ENCODE measurements at regions not wholly inside any gene's neighbourhood (a gene's known extent, or its start where the extent isn't known, plus 50 kb on each side); places are given as distances from the start of the nearest gene placed in this dataset.

DNA sequence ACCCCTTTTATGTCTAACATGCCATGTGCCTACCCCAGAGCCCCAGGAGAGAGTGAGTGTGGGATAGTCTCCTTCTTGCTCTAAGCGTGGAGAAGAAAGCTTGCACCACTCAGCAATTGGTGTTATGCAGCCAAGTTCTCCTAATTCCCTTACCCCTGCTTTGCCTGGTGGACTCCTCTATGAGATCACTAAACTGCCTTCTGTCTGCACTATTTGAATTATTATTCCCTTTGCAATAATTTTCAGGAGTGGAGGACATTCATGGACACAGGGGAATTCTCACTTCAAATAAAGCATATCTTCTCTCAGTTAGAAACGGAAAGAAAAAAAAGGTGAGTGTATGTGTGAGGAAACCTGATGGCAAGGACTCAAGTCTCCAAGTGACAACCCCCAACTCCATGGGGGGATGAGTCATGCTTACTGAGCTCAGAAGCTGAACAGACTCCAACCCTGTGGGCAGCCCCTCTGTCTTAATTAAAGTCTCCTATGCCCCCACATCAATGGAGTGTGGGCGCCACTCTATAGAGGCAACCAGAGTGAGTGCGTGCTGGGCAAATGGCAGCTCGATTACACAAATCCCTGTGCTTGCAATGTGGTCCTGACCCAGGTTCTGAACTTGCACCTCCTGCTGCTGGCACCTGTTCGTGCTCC is 381.9 kb downstream of the RAB28 start:
- Mint-ChIP-seq H3K4me3 (no peak overlapping the region), H3K36me3 (ENCODE audit: low read depth) (no peaks in the 10 kb centered on the region), H3K4me1 (ENCODE audit: low read depth) (no peaks in the 10 kb centered on the region), H3K27ac (no peak overlapping the region), H3K9me3 (peaks cover 11% of the 10 kb centered on the region), H3K27me3 (no peaks in the 10 kb centered on the region)

- H3K9me3 Mint-ChIP-seq, result peaks cover 10% of the 10 kb centered on the region
- no peak overlapping the region for H3K27ac Mint-ChIP-seq
- no peaks in the 10 kb centered on the region for H3K27me3 Mint-ChIP-seq
- no peaks in the 10 kb centered on the region for H3K4me1 Mint-ChIP-seq (ENCODE audit: low read depth)
- H3K36me3 Mint-ChIP-seq (ENCODE audit: low read depth), result no peaks in the 10 kb centered on the region
- H3K4me3 Mint-ChIP-seq, result no peak overlapping the region
Observed at GRCh38 chr4:13097971-13098370, 386.2 kb downstream of the RAB28 start.

- H3K4me1 Mint-ChIP-seq (ENCODE audit: low read depth), result no peaks in the 10 kb centered on the region
- H3K27ac Mint-ChIP-seq, result no peak overlapping the region
- peaks cover 10% of the 10 kb centered on the region for H3K9me3 Mint-ChIP-seq
- H3K36me3 Mint-ChIP-seq (ENCODE audit: low read depth), result no peaks in the 10 kb centered on the region
- no peak overlapping the region for H3K4me3 Mint-ChIP-seq
- H3K27me3 Mint-ChIP-seq, result no peaks in the 10 kb centered on the region
Observed at GRCh38 chr4:13095722-13096121, 388.4 kb downstream of the RAB28 start.

- H3K36me3 Mint-ChIP-seq (ENCODE audit: low read depth), result no peaks in the 10 kb centered on the region
- no peaks in the 10 kb centered on the region for H3K9me3 Mint-ChIP-seq
- no peak overlapping the region for H3K4me3 Mint-ChIP-seq
- no peak overlapping the region for H3K27ac Mint-ChIP-seq
- no peaks in the 10 kb centered on the region for H3K4me1 Mint-ChIP-seq (ENCODE audit: low read depth)
- H3K27me3 Mint-ChIP-seq, result no peaks in the 10 kb centered on the region
Observed at GRCh38 chr4:13093170-13093569, 391.0 kb downstream of the RAB28 start.

DNA sequence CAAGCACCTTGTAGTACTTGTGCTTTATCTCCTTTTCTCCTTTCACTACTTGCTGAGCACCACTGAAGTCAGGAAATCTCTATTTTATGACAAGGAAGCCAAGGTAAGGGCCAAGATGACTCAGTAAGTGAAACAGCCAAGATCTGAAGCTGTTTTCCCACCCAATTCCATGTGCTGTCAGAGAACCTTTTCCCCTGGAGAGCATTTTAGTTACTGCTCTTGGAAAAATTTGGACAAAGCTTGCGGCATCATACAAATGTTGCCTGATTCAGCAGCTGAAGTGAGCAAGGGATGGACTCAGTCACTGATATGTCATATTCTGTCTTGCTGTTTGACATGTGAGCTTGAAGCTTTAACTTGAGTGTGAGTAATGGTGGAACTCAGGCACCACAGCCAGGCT is 391.4 kb downstream of the RAB28 start:
- Mint-ChIP-seq H3K4me3 (no peak overlapping the region), H3K9me3 (no peaks in the 10 kb centered on the region), H3K27ac (no peak overlapping the region), H3K4me1 (ENCODE audit: low read depth) (no peaks in the 10 kb centered on the region), H3K27me3 (no peaks in the 10 kb centered on the region), H3K36me3 (ENCODE audit: low read depth) (no peaks in the 10 kb centered on the region)

- Mint-ChIP-seq H3K27me3 (no peaks in the 10 kb centered on the region), H3K9me3 (no peaks in the 10 kb centered on the region), H3K36me3 (ENCODE audit: low read depth) (no peaks in the 10 kb centered on the region), H3K4me3 (no peak overlapping the region), H3K4me1 (ENCODE audit: low read depth) (no peaks in the 10 kb centered on the region), H3K27ac (no peak overlapping the region)
Observed at GRCh38 chr4:13089659-13089998, 394.5 kb downstream of the RAB28 start.

- Mint-ChIP-seq H3K27me3 (no peaks in the 10 kb centered on the region), H3K4me3 (no peak overlapping the region), H3K36me3 (ENCODE audit: low read depth) (no peaks in the 10 kb centered on the region), H3K4me1 (ENCODE audit: low read depth) (no peaks in the 10 kb centered on the region), H3K9me3 (peaks cover 4% of the 10 kb centered on the region), H3K27ac (no peak overlapping the region)
Observed at GRCh38 chr4:13088726-13089658, 395.1 kb downstream of the RAB28 start.

DNA sequence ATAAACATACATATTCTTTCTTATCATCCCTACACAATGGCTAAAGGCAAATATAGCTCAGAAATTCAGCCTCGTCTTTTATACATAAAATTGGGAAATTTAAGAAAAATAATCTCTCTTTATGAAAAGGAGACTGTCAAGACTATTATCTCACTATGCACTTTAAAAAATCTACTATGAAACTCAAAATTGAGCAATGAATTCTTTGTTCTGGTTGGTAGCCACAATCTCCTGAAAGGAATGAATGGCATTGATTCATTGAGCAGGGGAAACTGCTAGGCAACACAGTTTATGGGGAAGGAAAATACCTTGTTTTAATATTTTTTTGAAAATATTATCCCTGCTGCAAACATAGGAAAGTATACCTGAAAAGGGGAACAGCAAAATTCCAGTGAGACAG is 397.1 kb downstream of the RAB28 start:
- H3K27me3 Mint-ChIP-seq, result no peaks in the 10 kb centered on the region
- peaks cover 16% of the 10 kb centered on the region for H3K9me3 Mint-ChIP-seq
- no peaks in the 10 kb centered on the region for H3K4me1 Mint-ChIP-seq (ENCODE audit: low read depth)
- no peak overlapping the region for H3K4me3 Mint-ChIP-seq
- no peak overlapping the region for H3K27ac Mint-ChIP-seq
- H3K36me3 Mint-ChIP-seq (ENCODE audit: low read depth), result no peaks in the 10 kb centered on the region

DNA sequence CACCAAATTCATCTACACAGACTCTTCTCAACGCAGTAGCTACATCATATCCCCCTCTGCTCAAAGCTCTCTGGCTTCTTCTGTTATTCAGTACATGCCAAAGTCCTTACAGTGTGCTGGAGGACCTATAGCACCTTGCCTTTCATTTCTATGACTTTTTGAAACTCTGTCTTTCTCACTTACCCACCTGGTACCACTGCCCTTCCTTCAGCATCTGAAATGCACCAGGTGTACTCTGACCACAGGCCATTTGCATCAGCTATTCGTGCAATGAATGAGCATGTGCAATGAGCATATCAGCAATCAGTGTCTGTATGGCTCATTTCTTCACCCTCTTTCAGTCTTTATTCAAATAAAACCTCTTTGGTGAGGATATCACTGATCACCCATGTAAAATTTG is 399.9 kb downstream of the RAB28 start:
- H3K4me1 Mint-ChIP-seq (ENCODE audit: low read depth), result no peaks in the 10 kb centered on the region
- no peaks in the 10 kb centered on the region for H3K27me3 Mint-ChIP-seq
- no peak overlapping the region for H3K27ac Mint-ChIP-seq
- peaks cover 33% of the 10 kb centered on the region for H3K9me3 Mint-ChIP-seq
- H3K4me3 Mint-ChIP-seq, result no peak overlapping the region
- no peaks in the 10 kb centered on the region for H3K36me3 Mint-ChIP-seq (ENCODE audit: low read depth)

GRCh38 chr4:13081830-13082229 is 402.3 kb downstream of the RAB28 start:
- Mint-ChIP-seq H3K27me3 (no peaks in the 10 kb centered on the region), H3K27ac (no peak overlapping the region), H3K9me3 (peaks cover 33% of the 10 kb centered on the region)

GRCh38 chr4:13067077-13067476 is 417.1 kb downstream of the RAB28 start:
- Mint-ChIP-seq H3K4me1 (ENCODE audit: low read depth) (no peaks in the 10 kb centered on the region), H3K9me3 (peaks cover 8% of the 10 kb centered on the region), H3K36me3 (ENCODE audit: low read depth) (no peaks in the 10 kb centered on the region), H3K27me3 (no peaks in the 10 kb centered on the region), H3K4me3 (no peak overlapping the region), H3K27ac (no peak overlapping the region)

More at GRCh38 chr4:13081830-13082229, 402.3 kb downstream of the RAB28 start:
- Mint-ChIP-seq H3K4me1 (ENCODE audit: low read depth) (no peaks in the 10 kb centered on the region), H3K36me3 (ENCODE audit: low read depth) (no peaks in the 10 kb centered on the region), H3K4me3 (no peak overlapping the region)

GRCh38 chr4:13059019-13059418 is 425.1 kb downstream of the RAB28 start:
- H3K36me3 Mint-ChIP-seq (ENCODE audit: low read depth), result no peaks in the 10 kb centered on the region
- H3K27me3 Mint-ChIP-seq, result no peaks in the 10 kb centered on the region
- H3K27ac Mint-ChIP-seq, result no peak overlapping the region
- H3K4me1 Mint-ChIP-seq (ENCODE audit: low read depth), result no peaks in the 10 kb centered on the region
- peaks cover 4% of the 10 kb centered on the region for H3K9me3 Mint-ChIP-seq
- H3K4me3 Mint-ChIP-seq, result no peak overlapping the region

DNA sequence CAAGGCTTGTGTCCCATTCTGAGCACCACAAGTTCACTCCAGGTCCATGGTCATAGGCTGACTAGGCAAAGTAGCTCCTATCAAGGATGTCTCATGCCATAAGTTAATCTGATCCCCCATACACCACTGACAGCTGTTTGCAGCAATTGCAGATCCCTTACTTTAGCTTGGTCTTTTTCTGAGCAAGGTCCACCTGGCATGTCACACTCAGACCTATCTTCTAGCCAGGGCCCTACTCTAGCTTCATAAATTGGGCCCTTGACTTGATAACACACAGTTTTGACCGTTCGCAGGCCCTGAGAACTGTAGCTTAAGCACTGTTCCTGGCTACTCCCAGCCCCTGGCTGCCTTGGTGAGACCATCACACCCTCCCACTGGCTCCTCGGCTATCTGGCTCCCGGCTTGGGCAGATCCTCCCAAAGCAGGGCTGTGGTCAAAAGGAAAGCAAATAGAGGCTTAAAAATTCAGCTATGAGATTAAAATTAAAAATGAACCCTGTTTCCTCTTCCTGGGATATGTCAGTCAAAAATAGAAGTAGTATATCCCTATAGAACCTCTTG is 427.4 kb downstream of the RAB28 start:
- H3K27me3 Mint-ChIP-seq, result no peaks in the 10 kb centered on the region
- peaks cover 4% of the 10 kb centered on the region for H3K9me3 Mint-ChIP-seq
- no peaks in the 10 kb centered on the region for H3K4me1 Mint-ChIP-seq (ENCODE audit: low read depth)
- H3K27ac Mint-ChIP-seq, result no peak overlapping the region
- no peaks in the 10 kb centered on the region for H3K36me3 Mint-ChIP-seq (ENCODE audit: low read depth)
- no peak overlapping the region for H3K4me3 Mint-ChIP-seq

GRCh38 chr4:13054420-13054970 is 429.6 kb downstream of the RAB28 start:
- Mint-ChIP-seq H3K27ac (no peak overlapping the region), H3K27me3 (no peaks in the 10 kb centered on the region), H3K9me3 (peaks cover 3% of the 10 kb centered on the region), H3K4me1 (ENCODE audit: low read depth) (no peaks in the 10 kb centered on the region), H3K4me3 (no peak overlapping the region), H3K36me3 (ENCODE audit: low read depth) (no peaks in the 10 kb centered on the region)

DNA sequence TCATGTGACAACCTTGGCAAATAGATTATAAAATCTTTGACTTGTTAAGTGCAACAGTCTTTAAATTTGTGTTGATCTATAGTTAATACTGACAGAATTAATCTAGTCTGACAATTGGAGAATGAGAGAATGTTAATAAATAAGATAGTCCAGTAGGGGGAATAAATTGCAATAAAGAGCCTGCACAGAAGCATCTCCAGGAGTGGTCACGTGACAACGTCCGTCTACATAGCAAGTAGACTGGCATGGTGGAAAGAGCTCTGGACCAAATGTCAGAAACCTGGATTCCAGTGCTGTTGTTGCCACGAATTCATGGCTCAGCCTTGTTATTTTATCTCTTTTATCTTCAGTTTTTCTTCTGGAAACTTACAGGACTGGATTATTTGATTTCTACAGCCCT is 436.5 kb downstream of the RAB28 start:
- H3K9me3 Mint-ChIP-seq, result peaks cover 10% of the 10 kb centered on the region
- H3K27ac Mint-ChIP-seq, result no peak overlapping the region
- H3K36me3 Mint-ChIP-seq (ENCODE audit: low read depth), result no peaks in the 10 kb centered on the region
- no peak overlapping the region for H3K4me3 Mint-ChIP-seq
- no peaks in the 10 kb centered on the region for H3K27me3 Mint-ChIP-seq
- H3K4me1 Mint-ChIP-seq (ENCODE audit: low read depth), result no peaks in the 10 kb centered on the region

Data from stimulated activated naive CD8-positive, alpha-beta T cell treated with anti-CD3 and anti-CD28 coated beads, Interleukin-15, Interleukin-2, amounts not matched to agents 100 ng/mL and 50 ng/mL, for 24 hours (primary cell).